Omental fat pad (tissue), 3 donors: ENCODE measurements at regions not wholly inside any gene's neighbourhood (a gene's known extent, or its start where the extent isn't known, plus 50 kb on each side); places are given as distances from the start of the nearest gene placed in this dataset.

Source experiments
- ATAC-seq: fragments of 150-250 bp; one replicate; pipeline ENCODE4 v1.9.1; 2016; ENCODE audit warnings: mild to moderate bottlenecking, moderate library complexity; ENCODE audit not compliant: low FRiP score
- DNase-seq: peaks from one replicate; pipeline ENCODE4 v3.0.0-alpha.2; 2019; ENCODE audit warnings: low spot score
- TF ChIP-seq, protein P1 (sequence below), 3 donors: fragments of 450-650 bp; IDR thresholded peaks; one replicate each; pipeline ENCODE4 v1.5.1; 2016 to 2017; ENCODE audit warnings: antibody characterized with exemption in 3 of 3, mild to moderate bottlenecking in 3 of 3, moderate library complexity in 2 of 3

- TF ChIP-seq, protein P1, sequence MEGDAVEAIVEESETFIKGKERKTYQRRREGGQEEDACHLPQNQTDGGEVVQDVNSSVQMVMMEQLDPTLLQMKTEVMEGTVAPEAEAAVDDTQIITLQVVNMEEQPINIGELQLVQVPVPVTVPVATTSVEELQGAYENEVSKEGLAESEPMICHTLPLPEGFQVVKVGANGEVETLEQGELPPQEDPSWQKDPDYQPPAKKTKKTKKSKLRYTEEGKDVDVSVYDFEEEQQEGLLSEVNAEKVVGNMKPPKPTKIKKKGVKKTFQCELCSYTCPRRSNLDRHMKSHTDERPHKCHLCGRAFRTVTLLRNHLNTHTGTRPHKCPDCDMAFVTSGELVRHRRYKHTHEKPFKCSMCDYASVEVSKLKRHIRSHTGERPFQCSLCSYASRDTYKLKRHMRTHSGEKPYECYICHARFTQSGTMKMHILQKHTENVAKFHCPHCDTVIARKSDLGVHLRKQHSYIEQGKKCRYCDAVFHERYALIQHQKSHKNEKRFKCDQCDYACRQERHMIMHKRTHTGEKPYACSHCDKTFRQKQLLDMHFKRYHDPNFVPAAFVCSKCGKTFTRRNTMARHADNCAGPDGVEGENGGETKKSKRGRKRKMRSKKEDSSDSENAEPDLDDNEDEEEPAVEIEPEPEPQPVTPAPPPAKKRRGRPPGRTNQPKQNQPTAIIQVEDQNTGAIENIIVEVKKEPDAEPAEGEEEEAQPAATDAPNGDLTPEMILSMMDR (IDR thresholded peaks at IDR 0.05), result no peak
- DNase-seq (no peak), ATAC-seq (no peak)
Measured at GRCh38 chr2:7773362-7774360, 856.4 kb downstream of the RNF144A start.

GRCh38 chr2:7774481-7774880 is 857.3 kb downstream of the RNF144A start:
- ATAC-seq, result no peak
- TF ChIP-seq, protein P1 (IDR thresholded peaks at IDR 0.05), result no peak
- no peak for DNase-seq

DNA sequence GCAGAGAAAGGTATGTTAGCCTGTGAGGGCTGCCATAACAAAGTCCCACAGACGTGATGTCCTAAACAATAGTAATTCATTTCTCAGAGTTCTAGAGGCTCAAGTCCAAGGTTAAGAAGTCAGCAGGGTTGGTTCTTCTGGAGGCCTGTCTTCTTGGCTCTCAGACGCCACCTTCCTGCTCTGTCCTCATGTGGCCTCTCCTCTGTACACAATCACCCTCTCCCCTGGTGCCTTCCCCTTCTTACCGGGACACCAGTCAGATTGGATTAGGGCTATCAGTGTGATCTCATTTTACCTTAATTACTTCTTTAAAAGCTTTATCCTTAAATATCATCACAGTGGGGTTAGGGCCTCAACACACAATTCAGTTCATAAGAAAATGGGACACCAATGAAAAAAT is 860.5 kb downstream of the RNF144A start:
- no peak for ATAC-seq
- TF ChIP-seq, protein P1 (IDR thresholded peaks at IDR 0.05), result no peak
- no peak for DNase-seq

- ATAC-seq (no peak), DNase-seq (no peak)
- TF ChIP-seq, protein P1 (IDR thresholded peaks at IDR 0.05), result no peak
Measured at GRCh38 chr2:7780321-7780720, 863.1 kb downstream of the RNF144A start.

- TF ChIP-seq, protein P1 (IDR thresholded peaks at IDR 0.05), result no peak
- DNase-seq (no peak), ATAC-seq (no peak)
Measured at GRCh38 chr2:7785700-7786099, 868.5 kb downstream of the RNF144A start.

DNA sequence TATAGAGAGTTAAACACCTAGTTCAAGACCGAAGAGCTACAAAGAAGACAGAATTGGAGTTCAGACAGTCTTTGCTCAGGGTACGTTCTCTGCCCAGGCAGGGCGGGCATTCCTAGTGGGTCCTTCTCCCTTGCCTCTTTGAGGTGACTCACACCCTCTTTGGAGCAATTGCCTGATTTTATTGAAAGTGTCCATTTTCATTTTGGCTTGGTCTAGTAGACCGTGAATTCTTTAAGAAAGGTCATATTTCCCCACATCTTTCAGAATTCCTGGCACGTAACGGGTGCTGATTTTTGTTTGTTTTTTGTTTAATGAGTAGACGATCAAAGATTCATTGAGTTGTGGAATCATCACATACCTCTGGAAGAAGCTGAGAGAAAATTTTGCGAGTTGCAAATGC is 871.5 kb downstream of the RNF144A start:
- ATAC-seq (no peak), DNase-seq (no peak)
- TF ChIP-seq, protein P1 (IDR thresholded peaks at IDR 0.05), result no peak
